HG03097 (cell line): ENCODE measurements at regions not wholly inside any gene's neighbourhood (a gene's known extent, or its start where the extent isn't known, plus 50 kb on each side); places are given as distances from the start of the nearest gene placed in this dataset.
"Not testable (repeated sequence)": the region's sequence is repeated elsewhere in the genome, so short reads cannot be mapped to it uniquely, and the experiment has no call there.

Experiments
- ATAC-seq: cut with Tn5 transposase; IDR thresholded peaks from one replicate; pipeline ENCODE4 v1.9.1; 2021; ENCODE audit not compliant: unreplicated experiment, low FRiP score

GRCh38 chr10:2225609-2226008, 488.3 kb upstream of the ADARB2 start:
- no peak for ATAC-seq

- no peak for ATAC-seq
These were observed 486.4 kb upstream of the ADARB2 start for GRCh38 chr10:2223548-2224320.

GRCh38 chr10:2222631-2223030, 485.3 kb upstream of the ADARB2 start:
- no peak for ATAC-seq

- ATAC-seq, result no peak
These were observed 477.5 kb upstream of the ADARB2 start for GRCh38 chr10:2214805-2215204.

- no peak for ATAC-seq
These were observed 476.8 kb upstream of the ADARB2 start for GRCh38 chr10:2214092-2214491.

GRCh38 chr10:2212244-2212834, 475.0 kb upstream of the ADARB2 start:
- no peak for ATAC-seq

GRCh38 chr10:2210088-2210487, 472.8 kb upstream of the ADARB2 start:
- ATAC-seq, result no peak

GRCh38 chr10:2208106-2208505, 470.8 kb upstream of the ADARB2 start:
- ATAC-seq, result no peak

GRCh38 chr10:2207246-2207922, 470.1 kb upstream of the ADARB2 start:
- no peak for ATAC-seq

GRCh38 chr10:2205406-2205805, 468.1 kb upstream of the ADARB2 start:
- no peak for ATAC-seq

GRCh38 chr10:2202401-2202800, 465.1 kb upstream of the ADARB2 start:
- ATAC-seq, result no peak

GRCh38 chr10:2201534-2202099, 464.3 kb upstream of the ADARB2 start:
- no peak for ATAC-seq

GRCh38 chr10:2197663-2198062, 460.3 kb upstream of the ADARB2 start:
- no peak for ATAC-seq

GRCh38 chr10:2196272-2196671, 458.9 kb upstream of the ADARB2 start:
- ATAC-seq, result no peak

GRCh38 chr10:2189356-2189755, 452.0 kb upstream of the ADARB2 start:
- ATAC-seq, result not testable (repeated sequence)

GRCh38 chr10:2188371-2188770, 451.0 kb upstream of the ADARB2 start:
- ATAC-seq, result no peak

GRCh38 chr10:2173327-2173726, 436.0 kb upstream of the ADARB2 start:
- no peak for ATAC-seq

- ATAC-seq, result no peak
These were observed 428.6 kb upstream of the ADARB2 start for GRCh38 chr10:2165771-2166460.

- no peak for ATAC-seq
These were observed 413.0 kb upstream of the ADARB2 start for GRCh38 chr10:2150288-2150687.

- no peak for ATAC-seq
These were observed 408.7 kb upstream of the ADARB2 start for GRCh38 chr10:2145926-2146478.

GRCh38 chr10:2145491-2145890, 408.2 kb upstream of the ADARB2 start:
- ATAC-seq, result no peak
